Tibial artery (tissue), 4 donors: ENCODE measurements at regions not wholly inside any gene's neighbourhood (a gene's known extent, or its start where the extent isn't known, plus 50 kb on each side); places are given as distances from the start of the nearest gene placed in this dataset.

Experiments
- DNase-seq, 2 donors: peaks; one replicate each; pipeline ENCODE4 v3.0.0-alpha.2; 2019
- H3K27ac ChIP-seq, 2 donors: fragments of 200-600 bp; sonication (generic) in 1 of 2; 1 replicate in 1 of 2; 2 replicates in 1 of 2; pipeline ENCODE4 v1.5.1; 2018 to 2019; ENCODE audit warnings: mild to moderate bottlenecking in 1 of 2
- H3K27me3 ChIP-seq, 2 donors: fragments of 200-600 bp; sonication (generic) in 1 of 2; one replicate each; pipeline versions ENCODE4 v1.5.1 to v1.6.0; 2016 to 2019
- H3K36me3 ChIP-seq, 3 donors: fragments of 200-600 bp; sonication (generic) in 2 of 3; one replicate each; pipeline ENCODE4 v1.5.1; 2016 to 2019; ENCODE audit warnings: mild to moderate bottlenecking in 2 of 3
- H3K4me1 ChIP-seq, 4 donors: fragments of 200-600 bp; sonication (generic) in 2 of 4; 1 replicate in 3 of 4; 2 replicates in 1 of 4; pipeline ENCODE4 v1.5.1; 2016 to 2019
- H3K4me3 ChIP-seq, 2 donors: fragments of 200-600 bp; sonication (generic) in 1 of 2; 1 replicate in 1 of 2; 2 replicates in 1 of 2; pipeline ENCODE4 v1.5.1; 2018 to 2019; ENCODE audit warnings: mild to moderate bottlenecking in 2 of 2
- H3K9me3 ChIP-seq, 3 donors: fragments of 200-600 bp; sonication (generic) in 1 of 3; one replicate each; pipeline ENCODE4 v1.5.1; 2016 to 2019
- CTCF ChIP-seq, 2 experiments: fragments of 200-600 bp in 1 of 2; fragments of 450-650 bp in 1 of 2; IDR thresholded peaks; one replicate each; pipeline ENCODE4 v1.5.1; 2017 to 2019; ENCODE audit warnings: antibody characterized with exemption in 2 of 2, mild to moderate bottlenecking in 1 of 2, moderate library complexity in 1 of 2
- intact Hi-C: fragments of 100-400 bp; cut with DNase I; formaldehyde crosslinking; loops from one replicate; pipeline ENCODE4 v1.15.0; 2023; ENCODE audit warnings: low total_unique reads

DNA sequence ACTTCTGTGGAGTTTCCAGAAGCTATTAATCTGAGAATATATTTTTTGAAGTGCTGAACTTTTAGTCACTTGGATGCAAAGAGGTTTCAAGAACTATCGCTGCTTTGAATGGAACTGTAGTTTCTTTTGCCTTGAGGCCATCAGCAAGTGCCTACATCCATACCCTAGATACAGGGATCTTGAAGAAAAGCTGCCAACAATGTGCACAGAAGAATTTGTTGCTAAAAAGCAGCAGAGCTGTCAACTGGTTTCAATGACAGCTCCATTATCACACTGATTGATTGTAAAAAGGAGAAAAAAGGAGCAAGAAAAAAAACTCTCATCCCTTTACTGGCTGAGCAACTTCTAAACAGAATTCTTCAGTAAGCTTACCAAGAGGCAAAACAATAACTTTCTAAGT lies 251.0 kb upstream of the NRSN1 start:
- DNase-seq = no peak
- H3K36me3 ChIP-seq = no peaks in the 10 kb centered on the region
- no peaks in the 10 kb centered on the region for H3K4me1 ChIP-seq
- H3K27ac ChIP-seq = no peak overlapping the region
- H3K27me3 ChIP-seq = no peaks in the 10 kb centered on the region
- H3K4me3 ChIP-seq = no peak overlapping the region
- no peaks in the 10 kb centered on the region for H3K9me3 ChIP-seq
- intact Hi-C loops = no loop called here
- TF ChIP-seq CTCF (IDR thresholded peaks at IDR 0.05) = no peak

GRCh38 chr6:23879816-23880215 lies 246.2 kb upstream of the NRSN1 start:
- Histone ChIP-seq H3K9me3 (no peaks in the 10 kb centered on the region), H3K27ac (no peak overlapping the region), H3K36me3 (no peaks in the 10 kb centered on the region), H3K4me1 (no peaks in the 10 kb centered on the region), H3K27me3 (no peaks in the 10 kb centered on the region), H3K4me3 (no peak overlapping the region)
- TF ChIP-seq CTCF (IDR thresholded peaks at IDR 0.05) = no peak
- intact Hi-C loops = no loop called here
- DNase-seq = no peak

- H3K27me3 ChIP-seq = no peaks in the 10 kb centered on the region
- H3K9me3 ChIP-seq = no peaks in the 10 kb centered on the region
- H3K4me1 ChIP-seq = no peaks in the 10 kb centered on the region
- H3K4me3 ChIP-seq = no peak overlapping the region
- no peaks in the 10 kb centered on the region for H3K36me3 ChIP-seq
- intact Hi-C loops = no loop called here
- DNase-seq = no peak
- TF ChIP-seq CTCF (IDR thresholded peaks at IDR 0.05) = no peak
- H3K27ac ChIP-seq = no peak overlapping the region
Measured at GRCh38 chr6:23890543-23891227, 235.3 kb upstream of the NRSN1 start.

GRCh38 chr6:23905133-23905815 lies 220.7 kb upstream of the NRSN1 start:
- Histone ChIP-seq H3K27ac (no peak overlapping the region), H3K4me1 (no peaks in the 10 kb centered on the region), H3K36me3 (no peaks in the 10 kb centered on the region), H3K27me3 (no peaks in the 10 kb centered on the region), H3K9me3 (no peaks in the 10 kb centered on the region), H3K4me3 (no peak overlapping the region)
- intact Hi-C loops = no loop called here
- DNase-seq = no peak
- no peak for TF ChIP-seq CTCF (IDR thresholded peaks at IDR 0.05)

GRCh38 chr6:23910420-23910819 lies 215.6 kb upstream of the NRSN1 start:
- no peak for TF ChIP-seq CTCF (IDR thresholded peaks at IDR 0.05)
- Histone ChIP-seq H3K9me3 (no peaks in the 10 kb centered on the region), H3K36me3 (no peaks in the 10 kb centered on the region), H3K4me3 (no peak overlapping the region), H3K27me3 (no peaks in the 10 kb centered on the region), H3K4me1 (no peaks in the 10 kb centered on the region), H3K27ac (no peak overlapping the region)
- intact Hi-C loops = no loop called here
- no peak for DNase-seq
